GM23248 (cell line): ENCODE measurements at regions not wholly inside any gene's neighbourhood (a gene's known extent, or its start where the extent isn't known, plus 50 kb on each side); places are given as distances from the start of the nearest gene placed in this dataset.

Experiments used
- DNase-seq: peaks from one replicate; pipeline ENCODE4 v3.0.0-alpha.2; 2015
- H2AFZ ChIP-seq: fragments of 200-600 bp; sonication (generic); 2 replicates; pipeline ENCODE4 v1.6.1; 2016; ENCODE audit warnings: antibody characterized with exemption
- H3F3A ChIP-seq: fragments of 200-600 bp; sonication (generic); 2 replicates; pipeline ENCODE4 v1.6.1; 2016; ENCODE audit warnings: mild to moderate bottlenecking, antibody characterized with exemption, mixed run types; ENCODE audit not compliant: insufficient read depth
- H3K27ac ChIP-seq: fragments of 200-600 bp; sonication (generic); 2 replicates; pipeline ENCODE4 v1.5.1; 2016; ENCODE audit warnings: mild to moderate bottlenecking
- H3K27me3 ChIP-seq: fragments of 200-600 bp; sonication (generic); replicated peaks from 2 replicates; pipeline ENCODE4 v1.6.1; 2016; ENCODE audit warnings: mild to moderate bottlenecking; ENCODE audit not compliant: insufficient read depth
- H3K36me3 ChIP-seq: fragments of 200-600 bp; sonication (generic); 2 replicates; pipeline ENCODE4 v1.6.1; 2016; ENCODE audit warnings: low read depth, mild to moderate bottlenecking
- H3K4me1 ChIP-seq: fragments of 200-600 bp; sonication (generic); 2 replicates; pipeline ENCODE4 v1.6.1; 2016; ENCODE audit warnings: mild to moderate bottlenecking; ENCODE audit not compliant: insufficient read depth
- H3K4me2 ChIP-seq: fragments of 200-600 bp; sonication (generic); one replicate; pipeline ENCODE4 v1.6.1; 2016; ENCODE audit warnings: mild to moderate bottlenecking; ENCODE audit not compliant: unreplicated experiment
- H3K4me3 ChIP-seq: fragments of 200-600 bp; sonication (generic); 2 replicates; pipeline ENCODE4 v1.5.1; 2016; ENCODE audit warnings: mild to moderate bottlenecking
- H3K79me2 ChIP-seq: fragments of 200-600 bp; sonication (generic); 2 replicates; pipeline ENCODE4 v1.6.1; 2016; ENCODE audit warnings: mild to moderate bottlenecking; ENCODE audit not compliant: insufficient read depth
- H3K9ac ChIP-seq: fragments of 200-600 bp; sonication (generic); 2 replicates; pipeline ENCODE4 v1.6.1; 2016; ENCODE audit warnings: mild to moderate bottlenecking
- H3K9me2 ChIP-seq: fragments of 200-600 bp; sonication (generic); 2 replicates; pipeline ENCODE4 v1.6.1; 2016; ENCODE audit warnings: mixed run types, mild to moderate bottlenecking, moderate library complexity; ENCODE audit not compliant: insufficient read depth
- H3K9me3 ChIP-seq: fragments of 200-600 bp; sonication (generic); one replicate; pipeline ENCODE4 v1.6.1; 2017; ENCODE audit warnings: low read depth
- H4K20me1 ChIP-seq: fragments of 200-600 bp; sonication (generic); 2 replicates; pipeline ENCODE4 v1.6.0; 2016; ENCODE audit not compliant: insufficient read depth
- EZH2 ChIP-seq: fragments of 200-600 bp; sonication (generic); IDR thresholded peaks from 2 replicates; pipeline ENCODE4 v1.6.1; 2018; ENCODE audit warnings: antibody characterized with exemption, mild to moderate bottlenecking; ENCODE audit not compliant: insufficient read depth, poor library complexity, severe bottlenecking
- EZH2phosphoT487 ChIP-seq: fragments of 200-600 bp; sonication (generic); IDR thresholded peaks from 2 replicates; pipeline ENCODE4 v1.6.1; 2018; ENCODE audit warnings: antibody characterized with exemption, moderate library complexity, mild to moderate bottlenecking, low read depth; ENCODE audit not compliant: insufficient read depth
- WGBS, 2 experiments: methylation state at CpG; one replicate each; pipeline ENCODE4 v1.1.6; 2015 to 2017; ENCODE audit warnings: low lambda C conversion rate in 2 of 2, low coverage in 1 of 2; ENCODE audit errors: missing lambda C conversion rate in 2 of 2; 5-methylcytosine and 5-hydroxymethylcytosine counted together
- in situ Hi-C: fragments of 300-500 bp; cut with MboI; formaldehyde crosslinking; loops from 2 replicates; pipeline ENCODE4 v1.15.0; 2020

DNA sequence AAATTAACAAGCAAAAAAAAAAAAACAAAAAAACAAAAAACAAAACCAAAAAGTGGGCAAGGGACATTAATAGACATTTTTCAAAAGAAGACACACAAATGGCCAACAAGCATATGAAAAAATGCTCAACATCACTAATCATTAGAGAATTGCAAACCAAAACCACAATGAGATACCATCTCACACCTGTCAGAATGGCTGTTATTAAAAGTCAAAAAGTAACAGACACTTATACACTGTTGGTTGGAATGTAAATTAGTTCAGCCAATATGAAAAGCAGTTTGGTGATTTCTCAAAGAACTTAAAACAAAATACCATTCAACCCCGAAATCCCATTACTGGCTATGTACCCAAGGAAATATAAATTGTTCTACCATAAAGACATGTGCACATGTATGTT is 222.4 kb upstream of the CD96 start:
- Histone ChIP-seq H3K27me3 (no peaks in the 10 kb centered on the region), H4K20me1 (no peaks in the 10 kb centered on the region), H3F3A (peaks cover 11% of the 10 kb centered on the region; the same call in 1 of the 2 replicates), H3K79me2 (no peaks in the 10 kb centered on the region), H3K27ac (no peak overlapping the region), H3K9me3 (no peaks in the 10 kb centered on the region), H3K9ac (no peak overlapping the region), H3K36me3 (no peaks in the 10 kb centered on the region), H3K9me2 (no peaks in the 10 kb centered on the region), H3K4me2 (no peak overlapping the region), H3K4me1 (peaks cover 9% of the 10 kb centered on the region; the same call in 1 of the 2 replicates), H3K4me3 (no peak overlapping the region), H2AFZ (no peak overlapping the region)
- no peak for DNase-seq
- no peak for TF ChIP-seq EZH2
- no peak for TF ChIP-seq EZH2phosphoT487
- WGBS, 2 experiments: 57 to 81% methylated on average over 1 of the region's 1 CpG
- in situ Hi-C loops: no loop called here

DNA sequence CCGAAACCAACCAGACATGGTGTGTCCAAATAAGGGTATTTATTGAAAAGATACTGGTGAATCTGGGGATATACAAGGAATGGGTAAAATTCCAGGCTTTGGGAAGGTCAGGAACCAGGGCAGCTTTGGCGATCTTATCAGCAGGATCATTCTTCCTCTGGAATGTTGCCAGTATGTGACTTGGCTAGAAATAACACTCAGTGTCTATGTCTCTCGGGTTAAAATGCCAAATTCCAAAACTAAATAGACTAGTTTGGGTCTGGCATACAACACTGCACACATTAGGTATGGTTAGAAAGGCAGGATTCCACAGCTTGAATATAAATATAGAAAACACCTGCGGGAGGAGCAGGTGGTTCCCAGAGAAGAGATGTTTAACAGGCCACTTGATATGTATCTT is 220.2 kb upstream of the CD96 start:
- in situ Hi-C loops: no loop called here
- H2AFZ ChIP-seq: no peak overlapping the region
- WGBS, 2 experiments: 72 to 79% methylated on average over 4 of the region's 4 CpGs

DNA sequence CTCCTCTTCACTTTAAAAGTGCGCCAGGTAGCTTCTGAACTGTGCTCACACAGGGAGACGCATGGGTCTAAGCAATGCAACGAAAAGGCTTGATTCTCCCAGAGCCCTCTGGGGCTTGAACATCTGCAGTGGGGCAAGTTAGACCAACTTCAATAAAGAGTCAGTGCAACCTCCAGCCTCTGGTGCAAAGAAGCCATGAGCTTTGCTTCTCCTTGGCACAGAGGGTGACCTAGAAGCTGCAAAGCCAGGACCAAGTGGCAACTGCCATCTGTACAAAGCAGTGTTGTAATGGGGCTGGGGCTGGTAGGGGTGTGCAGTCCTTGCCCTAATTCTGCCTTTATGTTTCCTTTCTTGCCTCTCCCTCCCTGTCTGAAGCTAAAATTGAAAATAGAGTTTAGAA is 219.0 kb upstream of the CD96 start:
- Histone ChIP-seq H3K36me3 (no peaks in the 10 kb centered on the region), H2AFZ (no peak overlapping the region), H4K20me1 (no peaks in the 10 kb centered on the region), H3F3A (peaks cover 16% of the 10 kb centered on the region; the same call in 1 of the 2 replicates), H3K9me2 (no peaks in the 10 kb centered on the region), H3K9me3 (no peaks in the 10 kb centered on the region), H3K9ac (no peak overlapping the region), H3K4me1 (peaks cover 21% of the 10 kb centered on the region), H3K27ac (no peak overlapping the region), H3K79me2 (no peaks in the 10 kb centered on the region), H3K4me2 (no peak overlapping the region), H3K27me3 (no peaks in the 10 kb centered on the region), H3K4me3 (no peak overlapping the region)
- TF ChIP-seq EZH2: no peak
- no peak for TF ChIP-seq EZH2phosphoT487
- in situ Hi-C loops: no loop called here
- WGBS, 2 experiments: 94% methylated on average over 3 of the region's 3 CpGs
- DNase-seq: no peak

More for the DNA sequence above, 220.2 kb upstream of the CD96 start:
- Histone ChIP-seq H3K4me2 (no peak overlapping the region), H3F3A (peaks cover 16% of the 10 kb centered on the region; the same call in 1 of the 2 replicates), H3K9ac (no peak overlapping the region), H3K9me3 (no peaks in the 10 kb centered on the region), H4K20me1 (no peaks in the 10 kb centered on the region), H3K4me1 (peaks cover 18% of the 10 kb centered on the region), H3K27me3 (no peaks in the 10 kb centered on the region), H3K4me3 (no peak overlapping the region), H3K36me3 (no peaks in the 10 kb centered on the region), H3K27ac (no peak overlapping the region), H3K79me2 (no peaks in the 10 kb centered on the region), H3K9me2 (no peaks in the 10 kb centered on the region)
- DNase-seq: no peak
- TF ChIP-seq EZH2phosphoT487 (no peak), EZH2 (no peak)

DNA sequence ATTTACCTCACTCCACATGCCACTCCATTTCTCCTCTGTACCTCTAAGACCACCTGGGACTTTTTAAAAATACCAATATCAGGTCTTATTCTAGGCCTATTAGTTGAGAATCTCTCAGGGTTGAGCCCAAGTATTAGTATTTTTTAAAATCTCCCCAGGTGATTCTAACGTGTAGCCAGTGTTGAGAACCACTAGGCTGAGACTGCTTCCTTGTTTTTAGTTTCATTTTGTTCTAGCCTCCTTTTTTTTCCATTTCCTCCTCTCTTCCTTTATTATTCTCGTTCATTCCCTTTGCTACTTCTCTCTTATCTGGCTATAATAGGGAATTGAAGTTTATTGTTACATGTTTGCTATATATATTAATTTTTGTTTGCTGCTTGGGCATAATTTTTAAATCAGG is 217.8 kb upstream of the CD96 start:
- Histone ChIP-seq H3K27ac (no peak overlapping the region), H3K79me2 (no peaks in the 10 kb centered on the region), H3K4me2 (no peak overlapping the region), H3K9me2 (no peaks in the 10 kb centered on the region), H3K9me3 (no peaks in the 10 kb centered on the region), H4K20me1 (no peaks in the 10 kb centered on the region), H3F3A (peaks cover 16% of the 10 kb centered on the region; the same call in 1 of the 2 replicates), H3K4me1 (peaks cover 21% of the 10 kb centered on the region), H3K27me3 (no peaks in the 10 kb centered on the region), H3K36me3 (no peaks in the 10 kb centered on the region), H3K4me3 (no peak overlapping the region), H2AFZ (no peak overlapping the region), H3K9ac (no peak overlapping the region)
- DNase-seq: no peak
- in situ Hi-C loops: no loop called here
- TF ChIP-seq EZH2 (no peak), EZH2phosphoT487 (no peak)
- WGBS, 2 experiments: 66 to 75% methylated on average over 2 of the region's 2 CpGs

DNA sequence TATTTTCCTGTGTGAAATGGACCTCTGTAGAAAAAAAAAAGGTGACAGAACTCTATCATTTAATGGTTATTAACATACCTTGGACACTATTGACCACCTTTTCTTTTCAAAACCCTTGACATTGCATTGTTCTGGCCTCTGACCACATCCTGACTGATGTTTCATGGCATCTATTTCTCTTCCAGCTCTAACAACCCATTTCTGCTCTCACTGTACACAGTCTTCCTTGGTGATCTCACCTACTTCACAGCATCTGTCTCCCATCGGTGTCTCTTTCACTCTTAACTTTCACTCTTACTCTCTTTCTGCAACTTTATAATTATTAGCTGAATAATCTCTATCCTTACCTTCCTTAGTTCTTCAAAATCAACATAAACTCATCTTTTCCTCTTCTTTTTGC is 217.4 kb upstream of the CD96 start:
- H3K4me3 ChIP-seq: no peak overlapping the region
- H3K4me2 ChIP-seq: no peak overlapping the region
- peaks cover 16% of the 10 kb centered on the region; the same call in 1 of the 2 replicates for H3F3A ChIP-seq
- H3K9me2 ChIP-seq: no peaks in the 10 kb centered on the region
- no peak overlapping the region for H3K27ac ChIP-seq
- WGBS, 2 experiments: 89 to 100% methylated on average over 1 of the region's 1 CpG
- no peaks in the 10 kb centered on the region for H4K20me1 ChIP-seq
- in situ Hi-C loops: no loop called here
- H2AFZ ChIP-seq: no peak overlapping the region
- TF ChIP-seq EZH2 (no peak), EZH2phosphoT487 (no peak)
- H3K9ac ChIP-seq: no peak overlapping the region
- H3K27me3 ChIP-seq: no peaks in the 10 kb centered on the region
- H3K79me2 ChIP-seq: no peaks in the 10 kb centered on the region
- no peaks in the 10 kb centered on the region for H3K36me3 ChIP-seq
- H3K4me1 ChIP-seq: peaks cover 21% of the 10 kb centered on the region
- no peaks in the 10 kb centered on the region for H3K9me3 ChIP-seq
- DNase-seq: no peak
